ENCODE measurements at regions not wholly inside any gene's neighbourhood (a gene's known extent, or its start where the extent isn't known, plus 50 kb on each side); places are given as distances from the start of the nearest gene placed in this dataset.

- Histone ChIP-seq H3K4me3 (ENCODE audit: low read depth, low read length, poor library complexity, severe bottlenecking) (no peak overlapping the region), H3K4me2 (ENCODE audit: low read length) (no peak overlapping the region), H2AFZ (ENCODE audit: low read length) (no peak overlapping the region), H3K36me3 (ENCODE audit: insufficient read depth, low read length) (no peaks in the 10 kb centered on the region), H3K9me2 (ENCODE audit: low read depth, low read length) (no peaks in the 10 kb centered on the region), H3K27me3 (ENCODE audit: insufficient read depth, low read length) (no peaks in the 10 kb centered on the region), H3K9me3 (ENCODE audit: low read length) (no peaks in the 10 kb centered on the region), H3K9ac (ENCODE audit: low read length) (no peak overlapping the region), H3K79me2 (ENCODE audit: insufficient read depth, low read length) (no peaks in the 10 kb centered on the region), H3F3A (ENCODE audit: insufficient read depth, low read length) (no peaks in the 10 kb centered on the region), H4K20me1 (ENCODE audit: insufficient read depth, low read length) (no peaks in the 10 kb centered on the region), H3K4me1 (ENCODE audit: insufficient read depth, low read length, severe bottlenecking) (no peaks in the 10 kb centered on the region), H3K27ac (ENCODE audit: low read depth, low read length, poor library complexity, severe bottlenecking) (no peak overlapping the region)
- TF ChIP-seq CTCF (IDR thresholded peaks at IDR 0.05; ENCODE audit: low read length) (no peak), EZH2 (IDR thresholded peaks at IDR 0.05; ENCODE audit: borderline replicate concordance, low read length) (no peak)
Measured at GRCh38 chr22:27142286-27142685, 484.9 kb downstream of the MIAT start.

GRCh38 chr22:27144321-27144720 lies 486.9 kb downstream of the MIAT start:
- H3K27ac ChIP-seq (ENCODE audit: low read depth, low read length, poor library complexity, severe bottlenecking): no peak overlapping the region
- H3K4me2 ChIP-seq (ENCODE audit: low read length): no peak overlapping the region
- TF ChIP-seq CTCF (IDR thresholded peaks at IDR 0.05; ENCODE audit: low read length) (no peak), EZH2 (IDR thresholded peaks at IDR 0.05; ENCODE audit: borderline replicate concordance, low read length) (no peak)
- H3K36me3 ChIP-seq (ENCODE audit: insufficient read depth, low read length): no peaks in the 10 kb centered on the region
- no peak overlapping the region for H3K4me3 ChIP-seq (ENCODE audit: low read depth, low read length, poor library complexity, severe bottlenecking)
- H4K20me1 ChIP-seq (ENCODE audit: insufficient read depth, low read length): no peaks in the 10 kb centered on the region
- H3K9me3 ChIP-seq (ENCODE audit: low read length): no peaks in the 10 kb centered on the region
- H3K27me3 ChIP-seq (ENCODE audit: insufficient read depth, low read length): no peaks in the 10 kb centered on the region
- no peaks in the 10 kb centered on the region for H3F3A ChIP-seq (ENCODE audit: insufficient read depth, low read length)
- H3K9me2 ChIP-seq (ENCODE audit: low read depth, low read length): no peaks in the 10 kb centered on the region
- no peak overlapping the region for H2AFZ ChIP-seq (ENCODE audit: low read length)
- H3K4me1 ChIP-seq (ENCODE audit: insufficient read depth, low read length, severe bottlenecking): no peaks in the 10 kb centered on the region
- H3K9ac ChIP-seq (ENCODE audit: low read length): no peak overlapping the region
- H3K79me2 ChIP-seq (ENCODE audit: insufficient read depth, low read length): no peaks in the 10 kb centered on the region

DNA sequence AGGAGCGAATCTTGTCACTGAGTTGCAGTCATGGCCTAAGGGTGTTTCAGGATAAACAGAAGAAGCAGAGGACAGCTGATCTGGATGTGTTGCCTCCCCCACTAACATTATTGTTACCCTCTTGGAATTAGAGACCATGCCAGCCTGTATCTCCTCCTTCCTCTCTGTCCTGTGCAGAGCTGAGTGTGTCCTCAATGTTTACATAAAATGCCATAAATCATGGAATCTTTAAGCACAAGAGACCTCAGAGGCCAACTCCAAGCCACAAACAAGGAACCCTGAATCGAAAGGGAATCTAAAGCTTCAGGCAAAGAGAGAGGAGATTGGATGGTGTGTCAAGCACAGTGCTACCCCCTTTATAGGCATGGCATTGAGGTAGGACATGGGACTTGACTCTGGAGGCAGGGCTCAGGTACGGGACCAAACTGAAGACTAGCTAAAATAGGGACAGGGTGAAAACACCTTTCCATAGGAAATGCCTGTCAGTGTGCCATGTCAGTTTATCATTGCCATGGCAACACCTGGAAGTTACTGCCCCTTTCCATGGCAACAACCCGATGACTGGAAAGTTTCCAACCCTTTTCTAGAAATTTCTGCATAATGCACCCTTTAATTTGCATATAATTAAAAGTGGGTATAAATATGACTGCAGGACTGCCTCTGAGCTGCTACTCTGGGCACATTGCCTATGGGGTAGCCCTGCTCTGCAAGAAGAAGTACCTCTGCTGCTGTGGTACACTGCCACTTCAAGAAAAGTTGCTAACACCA lies 489.7 kb downstream of the MIAT start:
- H3K4me3 ChIP-seq (ENCODE audit: low read depth, low read length, poor library complexity, severe bottlenecking): no peak overlapping the region
- no peaks in the 10 kb centered on the region for H3K79me2 ChIP-seq (ENCODE audit: insufficient read depth, low read length)
- no peaks in the 10 kb centered on the region for H3K36me3 ChIP-seq (ENCODE audit: insufficient read depth, low read length)
- H3F3A ChIP-seq (ENCODE audit: insufficient read depth, low read length): no peaks in the 10 kb centered on the region
- no peaks in the 10 kb centered on the region for H3K9me2 ChIP-seq (ENCODE audit: low read depth, low read length)
- no peak overlapping the region for H3K9ac ChIP-seq (ENCODE audit: low read length)
- H3K4me2 ChIP-seq (ENCODE audit: low read length): no peak overlapping the region
- H3K4me1 ChIP-seq (ENCODE audit: insufficient read depth, low read length, severe bottlenecking): no peaks in the 10 kb centered on the region
- H3K27ac ChIP-seq (ENCODE audit: low read depth, low read length, poor library complexity, severe bottlenecking): no peak overlapping the region
- no peak for TF ChIP-seq EZH2 (IDR thresholded peaks at IDR 0.05; ENCODE audit: borderline replicate concordance, low read length)
- no peak for TF ChIP-seq CTCF (IDR thresholded peaks at IDR 0.05; ENCODE audit: low read length)
- no peak overlapping the region for H2AFZ ChIP-seq (ENCODE audit: low read length)
- H4K20me1 ChIP-seq (ENCODE audit: insufficient read depth, low read length): no peaks in the 10 kb centered on the region
- no peaks in the 10 kb centered on the region for H3K9me3 ChIP-seq (ENCODE audit: low read length)
- no peaks in the 10 kb centered on the region for H3K27me3 ChIP-seq (ENCODE audit: insufficient read depth, low read length)

Data from OCI-LY1 (cell line).